GM19238 (cell line): ENCODE measurements at regions not wholly inside any gene's neighbourhood (a gene's known extent, or its start where the extent isn't known, plus 50 kb on each side); places are given as distances from the start of the nearest gene placed in this dataset.
"Not testable (repeated sequence)": the region's sequence is repeated elsewhere in the genome, so short reads cannot be mapped to it uniquely, and the experiment has no call there.

ENCODE experiments used
- DNase-seq: peaks from one replicate; pipeline ENCODE4 v3.0.0; 2011; ENCODE audit warnings: low spot score; ENCODE audit not compliant: insufficient read length

DNA sequence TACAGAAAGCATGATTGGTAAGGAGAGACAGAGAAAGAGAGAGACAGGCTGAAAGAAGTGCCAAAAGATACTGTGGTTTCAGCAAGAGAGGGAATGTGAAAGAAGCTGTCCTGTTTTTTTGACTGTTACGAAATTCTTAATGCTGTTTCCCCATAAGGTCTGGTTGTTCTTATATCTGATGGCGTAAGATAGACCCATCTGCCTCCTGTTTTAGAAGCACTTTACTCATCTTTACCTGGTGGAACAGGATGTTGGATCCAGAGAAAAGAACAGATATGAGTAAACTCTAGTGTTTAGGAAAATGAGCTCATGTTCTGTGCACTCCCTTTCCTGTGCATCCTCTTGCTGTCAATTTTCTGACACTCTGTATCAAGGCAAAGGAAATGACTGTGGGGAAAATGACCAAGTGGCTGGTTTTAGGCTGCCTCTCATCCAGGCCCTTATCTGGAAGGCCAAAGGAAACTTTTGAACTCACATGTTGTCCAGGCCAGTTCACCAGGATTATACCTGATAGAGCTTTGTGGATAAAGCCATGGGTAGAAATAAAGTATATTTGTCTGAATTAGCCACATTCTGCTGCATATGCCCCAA, 311.7 kb upstream of the HTR2C start:
- DNase-seq: no peak

DNA sequence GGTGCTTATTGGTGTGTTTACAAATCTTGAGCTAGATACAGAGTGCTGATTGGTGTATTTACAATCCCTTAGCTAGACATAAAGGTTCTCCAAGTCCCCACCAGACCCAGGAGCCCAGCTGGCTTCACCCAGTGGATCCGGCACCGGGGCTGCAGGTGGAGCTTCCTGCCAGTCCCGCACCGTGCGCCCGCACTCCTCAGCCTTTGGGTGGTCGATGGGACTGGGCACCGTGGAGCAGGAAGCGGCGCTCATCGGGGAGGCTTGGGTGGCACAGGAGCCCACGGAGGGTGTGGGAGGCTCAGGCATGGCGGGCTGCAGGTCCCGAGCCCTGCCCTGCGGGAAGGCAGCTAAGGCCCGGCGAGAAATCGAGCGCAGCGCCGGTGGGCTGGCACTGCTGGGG, 313.5 kb upstream of the HTR2C start:
- not testable (repeated sequence) for DNase-seq

GRCh38 chrX:114268643-114269042, 315.2 kb upstream of the HTR2C start:
- no peak for DNase-seq

DNA sequence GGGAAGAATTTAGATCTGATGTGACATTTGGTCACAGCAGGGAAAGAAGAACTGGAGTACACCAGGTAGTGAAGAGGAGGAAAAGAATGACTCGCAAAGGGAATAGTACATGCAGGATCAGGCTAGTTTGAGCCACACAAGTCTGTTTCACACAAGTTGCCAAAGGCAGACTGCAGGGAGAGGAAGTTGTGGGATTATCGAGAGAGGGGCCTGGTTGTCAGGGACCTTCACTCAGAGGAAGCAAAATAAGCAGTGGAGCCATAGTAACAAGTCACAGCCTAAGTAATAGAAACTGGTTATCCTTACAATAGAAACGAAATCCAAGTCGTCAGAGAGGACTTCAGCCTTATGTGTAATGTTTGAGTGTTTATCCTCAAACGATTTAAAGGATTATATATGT, 316.7 kb upstream of the HTR2C start:
- DNase-seq: no peak

DNA sequence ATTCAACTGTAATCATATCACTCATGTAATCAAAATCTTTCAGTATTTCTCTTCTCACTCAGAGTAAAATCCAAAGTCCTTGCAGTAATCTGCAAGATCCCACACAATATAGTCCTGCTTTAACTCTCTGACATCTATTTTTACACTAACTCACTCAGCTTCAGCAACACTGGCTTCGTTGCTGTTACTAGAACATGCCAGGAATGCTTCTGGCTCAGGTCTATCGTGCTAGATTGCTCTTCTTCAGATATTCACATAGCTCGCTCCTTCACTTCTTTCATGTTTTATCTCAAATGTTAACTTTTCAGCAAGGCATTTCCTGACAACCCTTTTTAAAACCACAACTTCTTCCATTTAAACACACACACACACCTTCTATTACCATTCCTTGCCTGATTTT, 331.7 kb upstream of the HTR2C start:
- no peak for DNase-seq

DNA sequence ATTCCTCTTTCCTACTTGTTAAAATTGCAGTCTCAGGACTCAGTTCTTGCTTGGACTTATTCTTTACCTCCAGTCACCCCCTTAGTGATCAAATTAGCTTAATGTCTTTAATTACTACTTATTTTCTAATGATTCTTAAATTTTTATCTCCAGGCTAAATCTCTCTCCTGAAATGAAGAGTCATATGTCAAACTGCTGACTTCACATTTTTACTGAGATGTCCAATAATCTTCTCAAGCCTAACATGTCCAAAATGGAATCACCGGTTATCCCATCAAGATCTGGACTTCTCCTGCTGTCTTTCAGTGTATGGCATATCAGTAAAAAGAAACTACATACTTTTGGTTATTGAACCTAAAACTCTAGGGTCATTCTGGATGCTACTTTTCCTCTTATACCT, 332.3 kb upstream of the HTR2C start:
- no peak for DNase-seq

- no peak for DNase-seq
These were observed 362.4 kb upstream of the HTR2C start for GRCh38 chrX:114221445-114221844.

DNA sequence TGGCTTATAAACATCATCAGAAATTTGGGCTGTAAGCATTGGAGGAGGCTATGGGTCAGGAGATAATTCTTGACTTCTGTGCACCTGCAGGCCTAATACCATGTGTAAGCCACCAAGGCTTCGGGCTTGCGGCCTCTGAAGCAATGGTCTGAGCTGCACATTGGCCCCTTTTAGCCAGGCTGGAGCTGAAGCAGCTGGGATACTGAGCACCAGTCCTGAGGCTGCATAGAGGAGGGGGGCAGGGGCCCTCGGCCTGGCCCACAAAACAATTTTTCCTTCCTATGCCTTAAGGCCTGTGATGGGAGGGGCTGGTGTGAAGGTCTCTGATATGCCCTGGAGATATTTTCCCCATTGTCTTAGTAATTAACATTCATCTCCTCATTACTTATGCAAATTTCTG, 373.0 kb upstream of the HTR2C start:
- DNase-seq: no peak

- DNase-seq: no peak
These were observed 382.3 kb upstream of the HTR2C start for GRCh38 chrX:114201622-114202021.

- no peak for DNase-seq
These were observed 402.7 kb upstream of the HTR2C start for GRCh38 chrX:114181195-114181594.

- DNase-seq: no peak
These were observed 405.8 kb upstream of the HTR2C start for GRCh38 chrX:114178126-114178525.

DNA sequence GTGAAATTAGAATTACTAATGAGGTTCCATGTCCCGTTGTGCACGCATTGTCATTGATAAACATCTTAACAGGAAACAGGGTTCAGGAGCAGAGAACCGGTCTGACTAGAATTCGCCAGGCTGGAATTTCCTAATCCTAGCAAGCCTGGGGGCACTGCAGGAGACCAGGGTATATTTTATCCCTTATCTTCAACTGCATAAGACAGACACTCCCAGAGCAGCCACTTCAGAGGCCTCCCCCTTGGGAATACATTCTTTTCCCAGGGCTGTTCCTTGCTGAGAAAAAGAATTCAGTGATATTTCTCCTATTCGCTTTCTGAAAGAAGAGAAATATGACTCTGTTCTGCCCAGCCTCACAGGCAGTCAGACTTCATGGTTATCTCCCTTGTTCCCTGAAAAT, 416.6 kb upstream of the HTR2C start:
- not testable (repeated sequence) for DNase-seq

DNA sequence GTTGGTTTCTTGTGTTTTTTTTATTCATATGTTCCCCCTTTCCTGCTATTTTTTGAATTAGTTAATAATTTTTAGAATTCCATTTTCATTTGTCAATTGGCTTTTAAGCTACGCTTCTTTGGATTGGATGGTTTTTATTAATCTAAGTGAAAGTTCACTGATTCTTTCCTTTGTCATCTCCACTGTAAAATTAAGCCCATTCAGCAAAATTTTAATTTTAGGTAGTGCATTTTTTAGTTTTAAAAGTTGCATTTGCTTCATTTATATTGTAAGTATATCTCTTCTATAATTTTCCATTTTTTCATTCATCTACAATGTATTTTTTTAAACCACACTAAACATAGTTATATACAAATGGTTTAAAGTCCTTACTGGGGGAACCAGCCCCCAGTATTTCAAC, 417.3 kb upstream of the HTR2C start:
- no peak for DNase-seq

DNA sequence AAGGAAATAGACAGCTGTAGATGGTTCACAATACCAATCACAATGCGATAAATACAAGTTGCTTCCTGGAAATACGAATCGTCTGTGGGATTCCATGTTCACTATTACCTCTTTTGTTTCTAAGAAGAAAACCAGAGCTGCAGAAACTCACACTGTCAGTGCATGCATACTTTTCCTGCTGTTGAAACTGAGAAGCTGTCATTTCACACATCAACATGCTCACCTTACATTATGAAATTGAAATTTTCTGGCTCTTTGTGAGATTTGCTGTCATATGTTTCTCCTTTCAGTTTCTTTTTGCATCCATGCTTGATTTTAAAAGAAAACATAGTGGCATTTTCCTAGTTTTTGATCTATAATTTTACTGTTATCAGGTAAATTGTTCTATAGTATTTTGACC, 418.3 kb upstream of the HTR2C start:
- DNase-seq: no peak

DNA sequence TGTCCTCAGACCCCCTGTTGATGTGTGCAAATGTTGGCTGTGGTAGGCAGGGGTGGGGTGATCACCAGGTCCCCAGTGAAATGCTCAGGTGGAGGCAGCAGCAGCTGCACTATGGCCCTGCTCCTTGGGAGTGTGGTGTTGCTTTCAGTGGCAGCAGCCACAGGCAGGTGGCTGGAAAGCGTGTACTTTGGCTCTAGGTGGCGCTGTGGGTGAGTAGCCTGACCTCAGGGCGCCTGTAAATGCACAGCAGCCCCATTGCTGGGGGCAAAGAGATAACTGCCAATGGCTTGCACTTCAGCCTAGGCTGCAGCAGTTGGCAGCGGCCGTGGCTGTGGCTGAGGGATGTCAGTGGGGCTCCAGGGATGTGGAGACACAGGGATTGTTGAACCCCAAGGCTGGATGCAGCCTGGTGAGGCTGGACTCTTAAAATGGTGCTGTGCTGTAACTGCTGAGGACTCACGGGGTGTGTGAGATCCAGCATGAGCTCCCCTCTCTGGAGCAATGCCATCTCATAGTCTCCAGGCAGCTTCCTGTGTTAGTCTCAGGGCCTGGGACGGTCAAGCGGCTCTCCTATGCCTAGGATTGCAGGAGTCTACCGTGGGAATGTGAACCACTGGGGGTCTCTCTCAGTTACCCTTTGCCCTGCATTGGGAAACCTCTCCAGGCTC, 421.7 kb upstream of the HTR2C start:
- DNase-seq: no peak

GRCh38 chrX:114152801-114153200, 431.1 kb upstream of the HTR2C start:
- no peak for DNase-seq

DNA sequence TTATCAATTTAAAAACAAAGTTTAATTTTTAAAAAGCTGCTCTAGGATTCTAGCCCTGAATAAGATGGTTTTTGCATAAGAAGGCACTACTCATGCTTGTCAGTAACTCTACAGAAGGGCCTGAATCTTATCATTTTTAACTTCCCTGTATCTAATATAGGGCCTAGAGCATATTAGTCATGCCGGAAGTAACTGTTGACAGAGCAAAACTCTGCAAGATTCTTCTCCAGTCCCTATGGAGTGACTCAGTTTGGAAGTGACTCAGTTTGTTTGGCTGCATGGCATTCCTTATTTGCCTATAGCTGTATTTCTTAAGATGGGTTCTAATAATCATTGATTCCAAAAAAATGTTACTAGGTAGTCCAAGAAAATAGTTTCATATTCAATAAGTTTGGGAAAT, 431.8 kb upstream of the HTR2C start:
- no peak for DNase-seq

DNA sequence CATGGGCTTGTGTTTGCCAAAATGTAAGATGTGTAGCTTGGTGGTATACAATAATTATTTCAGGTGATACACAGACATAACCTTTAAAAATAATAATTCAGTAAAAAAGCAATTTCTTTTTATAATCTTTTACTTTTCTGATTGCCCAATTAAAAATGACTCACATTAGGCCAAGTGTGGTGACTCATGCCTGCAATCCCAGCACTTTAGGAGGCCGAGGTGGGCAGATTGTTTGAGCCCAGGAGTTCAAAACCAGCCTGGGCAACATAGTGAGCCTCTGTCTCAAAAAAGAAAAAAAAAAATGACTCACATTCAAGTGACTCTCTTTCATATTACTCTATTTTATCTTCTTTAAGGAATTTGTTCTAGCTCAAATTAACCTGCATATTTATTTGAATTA, 449.4 kb upstream of the HTR2C start:
- DNase-seq: no peak

- DNase-seq: no peak
These were observed 456.4 kb upstream of the HTR2C start for GRCh38 chrX:114127411-114128025.

- DNase-seq: no peak
These were observed 456.9 kb upstream of the HTR2C start for GRCh38 chrX:114127005-114127404.

DNA sequence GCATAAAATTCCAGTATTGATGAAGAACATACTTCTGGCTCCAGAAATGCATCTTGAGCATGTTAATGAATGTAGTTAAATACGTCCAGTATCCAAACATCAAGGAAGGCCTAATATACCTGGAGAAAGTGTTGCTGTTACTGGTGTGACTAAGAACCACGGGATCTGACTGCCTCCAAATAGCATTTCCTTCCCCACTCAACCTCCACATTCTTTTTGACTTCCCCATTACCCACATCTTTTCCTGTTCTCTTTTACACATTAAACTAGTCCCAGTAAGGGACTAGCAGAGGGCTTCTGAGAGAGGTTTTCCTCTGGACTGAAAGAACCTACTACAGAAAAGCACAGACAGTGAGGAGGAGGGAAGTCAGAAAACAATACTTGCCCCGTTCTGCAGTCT, 482.8 kb upstream of the HTR2C start:
- DNase-seq: no peak

DNA sequence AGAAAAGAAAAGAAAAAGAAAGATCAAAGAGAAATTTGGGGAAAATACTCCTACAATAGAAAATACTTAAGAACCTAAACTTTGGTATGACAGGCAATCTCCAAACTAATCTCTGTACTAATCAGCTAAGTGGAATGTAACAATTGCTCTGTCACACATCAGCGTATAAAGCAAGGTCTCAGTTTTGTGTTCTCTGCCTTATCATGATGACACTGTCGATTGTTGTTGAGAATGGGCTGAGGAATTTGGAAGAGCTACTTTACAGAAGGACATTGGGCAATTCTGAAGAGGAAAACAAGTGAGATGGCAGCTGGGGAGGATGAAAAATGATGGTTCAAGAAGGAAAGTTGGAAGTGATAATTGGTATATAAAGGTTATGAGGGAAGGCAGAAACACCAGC, 486.0 kb upstream of the HTR2C start:
- no peak for DNase-seq

DNA sequence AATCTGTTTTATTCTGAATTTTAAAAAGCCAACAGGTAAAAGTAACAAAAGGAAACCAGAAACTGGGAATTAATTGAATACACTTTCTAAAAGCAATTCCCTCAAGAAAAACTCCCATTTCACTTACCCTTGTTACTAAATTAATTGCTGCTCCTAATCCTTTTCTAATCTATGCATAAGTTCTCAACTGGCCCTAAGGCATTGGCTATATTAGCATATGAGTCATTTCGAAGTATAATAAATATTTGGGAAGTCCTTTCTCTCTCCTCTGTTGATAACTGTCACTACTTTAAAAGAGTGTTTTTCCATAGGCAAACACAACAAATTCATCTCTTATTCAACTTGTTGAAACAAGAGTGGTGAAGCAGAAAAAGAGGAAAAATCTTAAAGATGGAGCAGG, 486.5 kb upstream of the HTR2C start:
- DNase-seq: no peak
